Ovary (tissue), 3 donors: ENCODE measurements at regions not wholly inside any gene's neighbourhood (a gene's known extent, or its start where the extent isn't known, plus 50 kb on each side); places are given as distances from the start of the nearest gene placed in this dataset.

Experiments used
- CTCF ChIP-seq, 3 donors: fragments of 450-650 bp in 2 of 3; fragments of 200-600 bp in 1 of 3; IDR thresholded peaks; one replicate each; pipeline versions ENCODE4 v1.5.1 to v1.8.0; 2016 to 2022; ENCODE audit warnings: antibody characterized with exemption in 3 of 3, mild to moderate bottlenecking in 1 of 3
- EP300 ChIP-seq: sonication (generic); formaldehyde crosslinking; IDR thresholded peaks from one replicate; pipeline ENCODE4 v1.6.1; 2017; ENCODE audit warnings: antibody characterized with exemption
- POLR2A ChIP-seq: fragments of 450-650 bp; IDR thresholded peaks from one replicate; pipeline ENCODE4 v1.6.1; 2017; ENCODE audit warnings: antibody characterized with exemption, mild to moderate bottlenecking, moderate library complexity
- donor health status: DM: no; HTN: no; CAD: no.

GRCh38 chr6:153602401-153602800, 436.6 kb upstream of the OPRM1 start:
- TF ChIP-seq POLR2A (no peak), CTCF (IDR thresholded peaks at IDR 0.05) (no peak), EP300 (no peak)
